ENCODE measurements at regions not wholly inside any gene's neighbourhood (a gene's known extent, or its start where the extent isn't known, plus 50 kb on each side); places are given as distances from the start of the nearest gene placed in this dataset.

GRCh38 chr6:164104432-164104831 is 689.9 kb downstream of the QKI start:
- no peak overlapping the region for H3K4me3 ChIP-seq (ENCODE audit: low read length)
- no peaks in the 10 kb centered on the region for H3K9me3 ChIP-seq (ENCODE audit: low read length)
- H3K36me3 ChIP-seq (ENCODE audit: insufficient read depth, low read length) = no peaks in the 10 kb centered on the region
- no peaks in the 10 kb centered on the region for H3K9me2 ChIP-seq (ENCODE audit: insufficient read depth, low read length)
- no peak overlapping the region for H3K27ac ChIP-seq (ENCODE audit: low read length)
- no peaks in the 10 kb centered on the region for H3F3A ChIP-seq (ENCODE audit: insufficient read depth, low read length, poor library complexity, severe bottlenecking)
- no peaks in the 10 kb centered on the region for H3K27me3 ChIP-seq (ENCODE audit: insufficient read depth, low read depth, low read length)
- no peak overlapping the region for H3K9ac ChIP-seq (ENCODE audit: low read length)
- TF ChIP-seq EP300 (conservative IDR thresholded peaks at IDR 0.05; ENCODE audit: poor library complexity, severe bottlenecking) (no peak), CTCF (IDR thresholded peaks at IDR 0.05; ENCODE audit: poor library complexity, severe bottlenecking) (no peak), SMC3 (conservative IDR thresholded peaks at IDR 0.05; ENCODE audit: poor library complexity) (no peak), EZH2 (IDR thresholded peaks at IDR 0.05; ENCODE audit: borderline replicate concordance, insufficient read depth, low read length, poor library complexity, severe bottlenecking) (no peak), RAD21 (conservative IDR thresholded peaks at IDR 0.05) (no peak), MXI1 (conservative IDR thresholded peaks at IDR 0.05; ENCODE audit: poor library complexity, severe bottlenecking) (no peak), REST (IDR thresholded peaks at IDR 0.05; ENCODE audit: borderline replicate concordance) (no peak), TAF1 (IDR thresholded peaks at IDR 0.05; ENCODE audit: low read depth) (no peak), POLR2AphosphoS5 (IDR thresholded peaks at IDR 0.05) (no peak)
- H3K4me2 ChIP-seq (ENCODE audit: low read length) = no peak overlapping the region
- no peaks in the 10 kb centered on the region for H4K20me1 ChIP-seq (ENCODE audit: insufficient read depth)
- no peaks in the 10 kb centered on the region for H3K79me2 ChIP-seq (replicated peaks; ENCODE audit: insufficient read depth, low read length)
- H2AFZ ChIP-seq (ENCODE audit: low read depth, low read length) = no peak overlapping the region

GRCh38 chr6:164102693-164103092 is 688.2 kb downstream of the QKI start:
- no peaks in the 10 kb centered on the region for H4K20me1 ChIP-seq (ENCODE audit: insufficient read depth)
- H3K79me2 ChIP-seq (replicated peaks; ENCODE audit: insufficient read depth, low read length) = no peaks in the 10 kb centered on the region
- no peak overlapping the region for H3K27ac ChIP-seq (ENCODE audit: low read length)
- H3K9me2 ChIP-seq (ENCODE audit: insufficient read depth, low read length) = no peaks in the 10 kb centered on the region
- H3K36me3 ChIP-seq (ENCODE audit: insufficient read depth, low read length) = no peaks in the 10 kb centered on the region
- H2AFZ ChIP-seq (ENCODE audit: low read depth, low read length) = no peak overlapping the region
- no peaks in the 10 kb centered on the region for H3F3A ChIP-seq (ENCODE audit: insufficient read depth, low read length, poor library complexity, severe bottlenecking)
- TF ChIP-seq EP300 (conservative IDR thresholded peaks at IDR 0.05; ENCODE audit: poor library complexity, severe bottlenecking) (no peak), TAF1 (IDR thresholded peaks at IDR 0.05; ENCODE audit: low read depth) (no peak), REST (IDR thresholded peaks at IDR 0.05; ENCODE audit: borderline replicate concordance) (no peak), POLR2AphosphoS5 (IDR thresholded peaks at IDR 0.05) (no peak), MXI1 (conservative IDR thresholded peaks at IDR 0.05; ENCODE audit: poor library complexity, severe bottlenecking) (no peak), CTCF (IDR thresholded peaks at IDR 0.05; ENCODE audit: poor library complexity, severe bottlenecking) (no peak), EZH2 (IDR thresholded peaks at IDR 0.05; ENCODE audit: borderline replicate concordance, insufficient read depth, low read length, poor library complexity, severe bottlenecking) (no peak)
- no peak overlapping the region for H3K4me2 ChIP-seq (ENCODE audit: low read length)
- no peak overlapping the region for H3K9ac ChIP-seq (ENCODE audit: low read length)
- H3K27me3 ChIP-seq (ENCODE audit: insufficient read depth, low read depth, low read length) = no peaks in the 10 kb centered on the region
- no peak overlapping the region for H3K4me3 ChIP-seq (ENCODE audit: low read length)
- H3K9me3 ChIP-seq (ENCODE audit: low read length) = no peaks in the 10 kb centered on the region

All from neural cell (in vitro differentiated cells).